DOHH2 (cell line): ENCODE measurements at regions not wholly inside any gene's neighbourhood (a gene's known extent, or its start where the extent isn't known, plus 50 kb on each side); places are given as distances from the start of the nearest gene placed in this dataset.

Experiments used
- H3F3A ChIP-seq: fragments of 200-600 bp; sonication (generic), shearing (Covaris generic); 2 replicates; pipeline ENCODE4 v1.6.0; 2016; ENCODE audit warnings: antibody characterized with exemption, mild to moderate bottlenecking; ENCODE audit not compliant: control insufficient read depth, insufficient read depth
- H3K27ac ChIP-seq: fragments of 200-600 bp; sonication (generic); 2 replicates; pipeline ENCODE4 v1.5.1; 2014; ENCODE audit warnings: low read depth, mild to moderate bottlenecking, low read length, moderate library complexity
- H3K27me3 ChIP-seq: fragments of 200-600 bp; sonication (generic); 2 replicates; pipeline ENCODE4 v1.6.1; 2014; ENCODE audit warnings: mild to moderate bottlenecking, low read length, mixed read lengths; ENCODE audit not compliant: control insufficient read depth
- H3K36me3 ChIP-seq: fragments of 200-600 bp; sonication (generic); 2 replicates; pipeline ENCODE4 v1.6.1; 2014; ENCODE audit warnings: mild to moderate bottlenecking, low read length, moderate library complexity, mixed read lengths; ENCODE audit not compliant: control insufficient read depth
- H3K4me1 ChIP-seq: fragments of 200-600 bp; sonication (generic); 2 replicates; pipeline ENCODE4 v1.6.1; 2014; ENCODE audit warnings: mild to moderate bottlenecking, low read length, mixed read lengths; ENCODE audit not compliant: control insufficient read depth
- H3K4me2 ChIP-seq: fragments of 200-600 bp; sonication (generic); 2 replicates; pipeline ENCODE4 v1.6.0; 2014; ENCODE audit warnings: mild to moderate bottlenecking, low read length, moderate library complexity
- H3K4me3 ChIP-seq: fragments of 200-600 bp; sonication (generic); 2 replicates; pipeline ENCODE4 v1.5.1; 2014; ENCODE audit warnings: mild to moderate bottlenecking, low read length, mixed read lengths
- H3K79me2 ChIP-seq: fragments of 200-600 bp; sonication (generic); 2 replicates; pipeline ENCODE4 v1.6.1; 2014; ENCODE audit warnings: mild to moderate bottlenecking, low read length, mixed read lengths; ENCODE audit not compliant: control insufficient read depth
- H3K9me2 ChIP-seq: fragments of 200-600 bp; sonication (generic); replicated peaks from 2 replicates; pipeline ENCODE4 v1.6.1; 2014; ENCODE audit warnings: mild to moderate bottlenecking, low read length, mixed read lengths; ENCODE audit not compliant: control insufficient read depth
- H3K9me3 ChIP-seq: fragments of 200-600 bp; sonication (generic); 2 replicates; pipeline ENCODE4 v1.6.1; 2014; ENCODE audit warnings: antibody characterized with exemption, low read length, mixed read lengths; ENCODE audit not compliant: control insufficient read depth, insufficient read depth
- H4K20me1 ChIP-seq: fragments of 200-600 bp; sonication (generic); 2 replicates; pipeline ENCODE4 v1.6.0; 2014; ENCODE audit warnings: low read depth, mild to moderate bottlenecking, antibody characterized with exemption, low read length, moderate library complexity; ENCODE audit not compliant: control insufficient read depth, insufficient read depth
- EZH2phosphoT487 ChIP-seq: fragments of 200-600 bp; sonication (generic); IDR thresholded peaks from 2 replicates; pipeline ENCODE4 v1.6.1; 2017; ENCODE audit warnings: borderline replicate concordance, mild to moderate bottlenecking, antibody characterized with exemption, low read length, moderate library complexity, mixed read lengths
- TF ChIP-seq, protein P1 (sequence below): fragments of 200-600 bp; sonication (generic); IDR thresholded peaks from one replicate; pipeline ENCODE4 v1.5.1; 2014; ENCODE audit warnings: antibody characterized with exemption, mild to moderate bottlenecking, low read depth, low read length; ENCODE audit not compliant: poor library complexity, severe bottlenecking

GRCh38 chr1:87872189-87872588 is 543.5 kb downstream of the LMO4 start:
- no peaks in the 10 kb centered on the region for H3K79me2 ChIP-seq
- H3F3A ChIP-seq, result peaks cover 30% of the 10 kb centered on the region
- peaks cover 73% of the 10 kb centered on the region for H3K4me1 ChIP-seq
- H3K36me3 ChIP-seq, result peaks cover 19% of the 10 kb centered on the region; the same call in 1 of the 2 replicates
- peak overlapping the region; percentile 60 for H3K4me2 ChIP-seq
- H3K27ac ChIP-seq, result peak overlapping the region; percentile 96
- H3K9me3 ChIP-seq, result no peaks in the 10 kb centered on the region
- TF ChIP-seq EZH2phosphoT487, result no peak
- TF ChIP-seq, protein P1, sequence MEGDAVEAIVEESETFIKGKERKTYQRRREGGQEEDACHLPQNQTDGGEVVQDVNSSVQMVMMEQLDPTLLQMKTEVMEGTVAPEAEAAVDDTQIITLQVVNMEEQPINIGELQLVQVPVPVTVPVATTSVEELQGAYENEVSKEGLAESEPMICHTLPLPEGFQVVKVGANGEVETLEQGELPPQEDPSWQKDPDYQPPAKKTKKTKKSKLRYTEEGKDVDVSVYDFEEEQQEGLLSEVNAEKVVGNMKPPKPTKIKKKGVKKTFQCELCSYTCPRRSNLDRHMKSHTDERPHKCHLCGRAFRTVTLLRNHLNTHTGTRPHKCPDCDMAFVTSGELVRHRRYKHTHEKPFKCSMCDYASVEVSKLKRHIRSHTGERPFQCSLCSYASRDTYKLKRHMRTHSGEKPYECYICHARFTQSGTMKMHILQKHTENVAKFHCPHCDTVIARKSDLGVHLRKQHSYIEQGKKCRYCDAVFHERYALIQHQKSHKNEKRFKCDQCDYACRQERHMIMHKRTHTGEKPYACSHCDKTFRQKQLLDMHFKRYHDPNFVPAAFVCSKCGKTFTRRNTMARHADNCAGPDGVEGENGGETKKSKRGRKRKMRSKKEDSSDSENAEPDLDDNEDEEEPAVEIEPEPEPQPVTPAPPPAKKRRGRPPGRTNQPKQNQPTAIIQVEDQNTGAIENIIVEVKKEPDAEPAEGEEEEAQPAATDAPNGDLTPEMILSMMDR, result no peak
- no peaks in the 10 kb centered on the region for H3K27me3 ChIP-seq
- H4K20me1 ChIP-seq, result no peaks in the 10 kb centered on the region
- no peaks in the 10 kb centered on the region for H3K9me2 ChIP-seq
- H3K4me3 ChIP-seq, result peak overlapping the region; percentile 52

GRCh38 chr1:87872692-87873091 is 544.0 kb downstream of the LMO4 start:
- H3K27me3 ChIP-seq, result no peaks in the 10 kb centered on the region
- H3K9me3 ChIP-seq, result no peaks in the 10 kb centered on the region
- peak overlapping the region; percentile 60 for H3K4me2 ChIP-seq
- H3K36me3 ChIP-seq, result peaks cover 19% of the 10 kb centered on the region; the same call in 1 of the 2 replicates
- peaks cover 30% of the 10 kb centered on the region for H3F3A ChIP-seq
- H4K20me1 ChIP-seq, result no peaks in the 10 kb centered on the region
- H3K79me2 ChIP-seq, result no peaks in the 10 kb centered on the region
- H3K4me1 ChIP-seq, result peaks cover 73% of the 10 kb centered on the region
- no peaks in the 10 kb centered on the region for H3K9me2 ChIP-seq
- no peak for TF ChIP-seq EZH2phosphoT487
- TF ChIP-seq, protein P1, result no peak
- peak overlapping the region; percentile 52 for H3K4me3 ChIP-seq
- H3K27ac ChIP-seq, result peak overlapping the region; percentile 96

GRCh38 chr1:87878873-87879272 is 550.2 kb downstream of the LMO4 start:
- H3K4me1 ChIP-seq, result peaks cover 32% of the 10 kb centered on the region
- no peak overlapping the region for H3K4me2 ChIP-seq
- no peaks in the 10 kb centered on the region for H3K79me2 ChIP-seq
- TF ChIP-seq EZH2phosphoT487, result no peak
- TF ChIP-seq, protein P1, result no peak
- no peaks in the 10 kb centered on the region for H4K20me1 ChIP-seq
- H3K9me3 ChIP-seq, result no peaks in the 10 kb centered on the region
- peaks cover 7% of the 10 kb centered on the region; the same call in 1 of the 2 replicates for H3K36me3 ChIP-seq
- no peaks in the 10 kb centered on the region for H3F3A ChIP-seq
- H3K9me2 ChIP-seq, result no peaks in the 10 kb centered on the region
- H3K27ac ChIP-seq, result no peak overlapping the region
- no peaks in the 10 kb centered on the region for H3K27me3 ChIP-seq
- no peak overlapping the region for H3K4me3 ChIP-seq
